HG03342 (cell line): ENCODE measurements at regions not wholly inside any gene's neighbourhood (a gene's known extent, or its start where the extent isn't known, plus 50 kb on each side); places are given as distances from the start of the nearest gene placed in this dataset.

ENCODE experiments used
- ATAC-seq: cut with Tn5 transposase; IDR thresholded peaks from one replicate; pipeline ENCODE4 v1.9.1; 2021; ENCODE audit warnings: mild to moderate bottlenecking, moderate library complexity; ENCODE audit not compliant: unreplicated experiment

- ATAC-seq: no peak
Observed at GRCh38 chr11:112460141-112460540, 199.5 kb upstream of the PLET1 start.

- no peak for ATAC-seq
Observed at GRCh38 chr11:112464949-112465348, 204.3 kb upstream of the PLET1 start.

GRCh38 chr11:112465433-112466024 lies 204.9 kb upstream of the PLET1 start:
- no peak for ATAC-seq

- no peak for ATAC-seq
Observed at GRCh38 chr11:112467721-112468120, 207.1 kb upstream of the PLET1 start.

- ATAC-seq: no peak
Observed at GRCh38 chr11:112469376-112469775, 208.7 kb upstream of the PLET1 start.

- ATAC-seq: no peak
Observed at GRCh38 chr11:112470355-112470754, 209.7 kb upstream of the PLET1 start.

GRCh38 chr11:112471731-112472130 lies 211.1 kb upstream of the PLET1 start:
- ATAC-seq: no peak

GRCh38 chr11:112477152-112477551 lies 216.5 kb upstream of the PLET1 start:
- no peak for ATAC-seq

- ATAC-seq: no peak
Observed at GRCh38 chr11:112477581-112478317, 217.1 kb upstream of the PLET1 start.

GRCh38 chr11:112478806-112479205 lies 218.1 kb upstream of the PLET1 start:
- no peak for ATAC-seq

GRCh38 chr11:112481431-112481830 lies 220.8 kb upstream of the PLET1 start:
- no peak for ATAC-seq

GRCh38 chr11:112481893-112482292 lies 221.2 kb upstream of the PLET1 start:
- ATAC-seq: no peak

- ATAC-seq: peak; percentile 79
Observed at GRCh38 chr11:112485280-112485679, 224.6 kb upstream of the PLET1 start.

- no peak for ATAC-seq
Observed at GRCh38 chr11:112497826-112498225, 237.2 kb upstream of the PLET1 start.

GRCh38 chr11:112498701-112499100 lies 238.0 kb upstream of the PLET1 start:
- ATAC-seq: no peak

- ATAC-seq: no peak
Observed at GRCh38 chr11:112499153-112499880, 238.7 kb upstream of the PLET1 start.

GRCh38 chr11:112499881-112500204 lies 239.2 kb upstream of the PLET1 start:
- no peak for ATAC-seq

GRCh38 chr11:112503410-112503809 lies 242.8 kb upstream of the PLET1 start:
- ATAC-seq: no peak

- no peak for ATAC-seq
Observed at GRCh38 chr11:112504056-112504455, 243.4 kb upstream of the PLET1 start.

- no peak for ATAC-seq
Observed at GRCh38 chr11:112506852-112507251, 246.2 kb upstream of the PLET1 start.

- no peak for ATAC-seq
Observed at GRCh38 chr11:112507281-112507680, 246.6 kb upstream of the PLET1 start.

- no peak for ATAC-seq
Observed at GRCh38 chr11:112508750-112509149, 248.1 kb upstream of the PLET1 start.
